ENCODE measurements at regions not wholly inside any gene's neighbourhood (a gene's known extent, or its start where the extent isn't known, plus 50 kb on each side); places are given as distances from the start of the nearest gene placed in this dataset.

- TF ChIP-seq ZNF274 (IDR thresholded peaks at IDR 0.05; ENCODE audit: low read depth, low read length) (no peak), YY1 (IDR thresholded peaks at IDR 0.05; ENCODE audit: insufficient read depth, insufficient read length) (no peak)
Observed at GRCh38 chr1:222971146-222971545, 156.3 kb downstream of the DISP1 start.
